NCI-H748 treated with DMSO at 0.1 percent for 48 hours (cell line): ENCODE measurements at regions not wholly inside any gene's neighbourhood (a gene's known extent, or its start where the extent isn't known, plus 50 kb on each side); places are given as distances from the start of the nearest gene placed in this dataset.
"Not testable (repeated sequence)": the region's sequence is repeated elsewhere in the genome, so short reads cannot be mapped to it uniquely, and the experiment has no call there.

ENCODE experiments used
- DNase-seq: peaks from one replicate; lab custom pipeline; 2025; lab: John Stamatoyannopoulos, UW

DNA sequence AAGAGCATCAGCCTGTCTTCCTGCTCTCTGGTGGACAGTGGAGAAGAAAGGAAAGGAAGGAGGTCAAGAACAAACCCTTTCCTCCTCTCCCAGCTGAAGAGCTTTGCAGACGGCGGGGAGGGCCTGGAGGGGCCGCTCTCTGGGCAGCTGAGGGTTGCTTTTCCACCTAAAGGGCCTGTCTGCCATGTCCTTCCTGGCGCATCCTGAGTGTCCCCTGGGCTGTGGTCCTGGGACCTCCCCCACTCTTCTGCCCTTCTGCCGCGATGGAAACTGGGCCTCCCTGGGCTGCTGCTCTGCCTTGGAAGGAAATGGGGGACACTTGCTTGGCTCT lies 107.0 kb downstream of the ETS2 start:
- DNase-seq = no peak

DNA sequence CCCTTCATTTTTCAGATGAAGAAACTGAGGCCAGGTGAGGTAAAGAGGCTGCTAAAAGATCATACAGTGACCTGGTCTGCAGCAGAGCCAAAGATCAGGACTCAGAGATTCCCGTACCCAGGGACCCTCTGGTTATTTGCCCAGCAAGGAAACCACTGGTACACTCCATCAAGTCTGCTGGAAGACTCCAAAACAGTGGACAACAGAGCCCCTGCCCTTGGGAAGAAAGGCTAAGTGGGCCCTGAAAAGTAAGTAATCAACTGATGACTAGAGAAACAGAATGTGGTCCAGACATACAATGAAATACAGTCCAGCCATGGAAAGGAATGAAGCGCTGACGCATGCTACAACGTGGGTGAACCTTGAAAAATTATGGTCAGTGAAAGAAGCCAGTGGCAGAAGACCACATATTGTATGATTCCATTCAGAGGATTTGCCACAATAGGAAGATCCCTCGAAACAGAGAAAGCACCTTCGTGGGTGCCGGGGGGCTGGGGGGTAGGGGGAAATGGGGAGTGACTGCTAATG lies 106.4 kb downstream of the ETS2 start:
- DNase-seq = no peak

DNA sequence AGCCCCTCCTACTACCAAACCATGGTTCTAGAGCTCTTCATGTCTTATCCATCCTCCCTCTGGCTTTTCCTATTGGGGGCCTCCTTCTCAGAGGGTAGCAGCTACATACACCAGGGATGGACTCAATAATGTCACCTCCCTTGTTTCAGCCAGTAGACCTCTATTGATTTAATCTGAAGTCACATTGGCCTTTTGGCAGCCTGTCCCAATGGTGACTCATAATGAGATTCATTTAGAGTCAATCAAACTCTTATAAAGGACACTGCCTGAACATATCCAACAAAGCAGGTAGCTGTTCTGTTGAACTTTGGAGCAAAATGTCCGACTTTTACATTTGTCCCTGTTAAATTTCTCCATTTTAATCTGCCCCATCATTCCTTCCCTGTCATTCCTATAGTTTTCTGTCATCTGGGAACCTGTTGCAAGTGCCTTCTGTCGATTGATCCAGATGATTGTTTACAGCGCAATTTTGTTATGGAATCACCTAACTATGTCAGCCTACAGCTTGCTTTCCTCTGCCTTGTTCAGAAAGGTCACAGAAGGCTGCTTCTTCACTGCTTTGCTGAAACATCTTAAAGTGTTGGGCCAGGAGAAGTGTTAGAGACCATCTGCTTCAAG lies 105.9 kb downstream of the ETS2 start:
- DNase-seq = no peak

DNA sequence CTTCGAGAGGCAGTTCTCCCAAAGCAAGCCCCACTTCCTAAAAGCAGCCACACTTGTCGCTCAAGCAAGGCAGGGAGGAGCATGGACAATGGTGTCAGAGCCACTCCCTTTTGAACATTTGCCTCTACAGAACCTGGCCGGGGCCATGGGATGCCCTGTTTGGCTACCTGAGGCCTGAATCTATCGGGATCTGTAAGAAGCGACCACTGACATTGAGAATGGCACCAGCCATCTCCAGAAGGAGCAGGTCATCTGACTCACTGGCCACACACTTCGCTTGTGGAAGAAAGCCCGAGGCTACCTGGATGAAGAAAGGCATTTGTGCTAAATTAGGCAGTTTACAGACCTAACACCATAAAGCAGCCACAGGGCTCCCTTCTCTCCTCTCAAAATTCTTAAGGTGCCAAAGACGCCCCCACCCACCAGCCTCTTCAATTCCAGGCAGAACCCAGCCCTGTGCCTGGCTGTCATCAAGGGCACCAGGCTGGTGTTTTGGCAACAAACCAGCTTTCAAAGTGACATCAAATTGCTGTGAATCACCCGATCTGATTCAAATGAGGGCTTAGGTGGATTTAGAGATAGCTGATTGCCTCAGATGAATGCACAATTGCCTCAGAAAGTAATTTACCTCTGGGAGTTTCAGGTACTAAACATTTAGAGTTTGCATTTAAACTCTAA lies 104.8 kb downstream of the ETS2 start:
- DNase-seq = no peak

DNA sequence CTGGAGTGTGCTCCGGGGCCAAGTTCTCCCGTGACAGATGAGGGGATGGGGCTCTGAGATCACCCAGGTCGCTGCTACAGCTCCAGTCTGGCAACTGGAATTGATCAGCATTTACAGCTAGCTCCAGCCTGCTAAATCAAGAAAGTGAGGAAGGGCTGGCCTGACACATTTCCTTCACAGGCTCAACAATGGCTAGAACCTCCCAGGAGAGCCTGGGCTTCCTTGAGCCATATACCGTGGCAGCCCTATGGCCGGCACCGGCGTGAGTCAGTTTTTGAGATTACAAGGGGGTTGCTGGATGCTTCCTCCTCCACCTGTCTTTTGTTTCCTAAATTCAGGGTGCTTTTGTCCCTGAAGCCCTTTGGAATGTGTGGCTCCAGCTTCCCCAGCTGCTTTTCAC lies 104.2 kb downstream of the ETS2 start:
- no peak for DNase-seq

DNA sequence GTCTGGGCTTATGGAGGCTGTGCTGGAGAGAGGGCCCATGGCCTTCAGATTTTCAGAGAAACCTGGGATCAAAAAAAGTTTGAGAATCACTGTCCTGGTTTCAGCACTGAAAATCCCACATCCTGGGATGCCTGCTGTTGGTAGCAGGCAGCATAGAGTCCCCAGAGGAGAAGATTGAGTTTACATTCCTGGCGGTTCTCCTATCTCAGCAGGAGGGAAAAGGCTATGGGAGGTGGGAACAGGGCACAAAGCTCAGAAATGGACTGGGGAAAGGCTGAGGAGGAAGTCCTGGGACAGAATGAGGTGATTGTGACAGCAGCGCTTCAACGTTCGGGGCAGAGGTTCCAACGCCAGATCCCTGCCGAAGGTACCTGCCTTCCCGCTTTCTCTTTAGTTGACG lies 103.4 kb downstream of the ETS2 start:
- no peak for DNase-seq

DNA sequence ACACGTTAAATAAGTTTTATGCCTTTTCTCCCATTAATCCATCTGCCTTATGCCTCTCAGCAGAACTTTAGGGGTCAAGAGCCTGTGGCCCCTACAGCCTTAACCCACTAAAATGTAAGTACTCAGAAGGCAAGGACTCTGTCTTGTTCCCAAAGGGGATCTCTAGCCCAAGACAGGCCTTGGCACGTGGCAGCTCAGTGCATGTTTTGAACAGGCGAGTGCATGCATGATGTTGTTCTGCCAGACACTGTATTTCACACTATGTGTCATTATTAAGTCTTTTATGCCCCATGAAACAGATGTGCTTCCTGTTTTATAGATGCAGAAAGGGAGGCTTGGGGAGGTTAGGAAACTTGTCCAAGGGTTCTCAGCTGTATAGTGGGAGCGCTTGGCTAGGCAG lies 102.8 kb downstream of the ETS2 start:
- DNase-seq = no peak

DNA sequence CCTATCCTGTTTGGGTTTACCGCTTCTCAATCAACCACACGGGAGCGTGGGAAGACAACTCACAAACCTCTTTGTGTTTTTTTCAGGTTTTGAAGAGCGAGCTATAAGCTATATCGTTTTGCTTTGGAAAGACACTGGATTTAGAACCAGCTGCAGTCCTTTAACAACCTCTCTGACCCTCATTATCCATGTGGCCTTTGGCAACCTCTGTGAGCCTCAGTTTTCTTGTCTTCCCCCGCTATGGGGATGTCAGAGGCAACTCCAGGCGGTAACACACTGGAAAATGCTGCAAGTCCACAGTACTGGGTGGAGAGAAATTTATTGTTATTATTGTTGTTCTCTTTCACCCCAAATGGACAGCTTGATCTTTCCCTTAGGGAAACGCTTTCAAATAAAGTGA lies 100.0 kb downstream of the ETS2 start:
- DNase-seq = no peak

DNA sequence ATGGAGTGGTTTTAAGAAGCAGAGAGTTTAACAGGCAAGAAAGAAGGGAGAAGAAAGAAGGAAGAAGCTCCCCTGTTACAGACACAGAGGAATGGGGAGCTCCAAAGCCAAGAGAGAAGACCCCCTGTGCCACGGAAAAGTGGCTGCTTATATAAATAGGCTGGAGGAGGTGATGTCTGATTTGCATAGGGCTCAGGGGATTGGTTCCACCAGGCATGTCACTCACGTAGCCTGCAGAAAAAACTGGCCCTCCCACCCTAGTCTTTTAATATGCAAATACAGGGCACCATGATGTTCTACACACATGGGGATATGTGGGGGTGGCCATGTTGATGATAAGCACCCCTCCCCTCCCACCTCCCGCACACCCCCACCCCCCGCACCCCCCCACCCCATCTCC lies 99.6 kb downstream of the ETS2 start:
- DNase-seq = no peak

DNA sequence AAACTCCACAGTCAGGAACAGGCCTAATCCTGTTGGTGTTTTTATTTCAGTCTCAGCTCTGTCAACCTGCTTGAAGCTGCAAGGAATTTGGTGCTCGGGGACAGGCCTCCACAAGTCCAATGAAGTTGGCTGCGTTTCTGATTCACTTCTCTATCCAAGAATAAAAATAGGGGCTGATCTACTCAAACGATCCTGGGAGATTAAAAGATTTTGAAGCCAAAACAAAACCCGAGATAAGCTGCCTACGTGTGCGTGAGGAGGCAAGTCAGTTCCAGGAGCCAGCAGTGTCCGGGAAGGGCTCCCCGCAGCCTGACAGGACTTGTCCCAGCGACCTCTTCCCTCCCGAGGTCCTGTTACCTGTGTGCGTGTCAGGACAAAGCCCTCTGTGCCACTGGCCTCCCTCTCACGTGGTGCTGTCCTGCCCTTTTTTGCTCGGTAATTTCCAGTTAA lies 98.0 kb downstream of the ETS2 start:
- no peak for DNase-seq

DNA sequence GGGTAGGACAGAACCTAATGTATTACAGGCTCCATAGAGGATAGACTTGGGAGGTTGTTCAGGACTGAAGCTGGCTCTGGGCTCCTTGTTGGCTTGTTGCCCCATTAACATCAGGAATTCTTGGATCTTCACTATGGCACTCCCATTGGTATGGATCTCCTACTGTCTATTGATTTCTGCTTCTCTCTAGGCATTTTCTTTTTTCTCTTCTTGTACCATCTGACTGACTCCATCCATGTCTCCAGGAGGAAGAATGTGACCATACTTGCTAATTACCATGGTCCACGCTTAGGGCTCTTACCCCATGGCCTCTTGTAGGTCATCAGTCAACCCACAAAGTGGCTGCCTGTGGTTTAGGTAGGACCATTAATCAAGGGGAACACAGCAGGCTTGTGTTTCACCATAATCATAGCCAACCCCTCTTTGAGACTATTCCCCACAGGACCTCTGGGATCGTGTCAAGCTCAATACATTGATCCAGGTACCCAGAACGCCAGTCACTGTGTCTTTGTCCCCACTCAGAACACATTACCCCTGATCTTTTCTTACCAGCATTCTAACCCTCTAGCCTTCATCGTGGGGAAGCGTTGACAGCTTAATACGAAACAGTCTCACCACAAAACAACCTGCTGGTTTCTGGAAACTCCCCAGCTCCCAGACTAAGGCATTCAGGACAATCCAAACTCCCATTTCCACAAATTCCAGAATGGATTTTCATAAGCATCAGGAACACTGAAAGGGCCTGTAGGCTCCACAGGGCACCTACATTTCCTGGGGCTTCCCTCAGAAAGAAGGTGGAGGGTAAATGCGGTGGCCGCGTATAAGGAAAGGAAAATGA lies 97.1 kb downstream of the ETS2 start:
- no peak for DNase-seq

DNA sequence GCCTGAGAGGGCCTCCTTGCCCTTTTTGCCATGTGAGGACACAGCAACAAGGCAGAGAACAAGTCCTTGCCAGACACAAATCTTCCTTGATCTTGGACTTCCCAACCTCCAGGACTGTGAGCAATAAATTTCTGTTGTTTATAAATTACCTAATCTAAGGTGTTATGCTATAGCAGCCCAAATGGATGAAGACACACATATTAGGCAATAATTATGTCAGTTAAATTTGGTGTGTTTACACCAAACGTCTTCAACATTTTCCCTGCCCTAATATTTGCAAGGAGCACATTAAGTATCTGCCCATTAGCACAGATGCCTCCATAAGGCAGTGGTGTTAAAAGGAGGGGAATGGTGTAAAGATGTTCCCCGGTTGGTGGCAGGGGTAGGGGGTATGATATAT lies 94.8 kb downstream of the ETS2 start:
- no peak for DNase-seq

DNA sequence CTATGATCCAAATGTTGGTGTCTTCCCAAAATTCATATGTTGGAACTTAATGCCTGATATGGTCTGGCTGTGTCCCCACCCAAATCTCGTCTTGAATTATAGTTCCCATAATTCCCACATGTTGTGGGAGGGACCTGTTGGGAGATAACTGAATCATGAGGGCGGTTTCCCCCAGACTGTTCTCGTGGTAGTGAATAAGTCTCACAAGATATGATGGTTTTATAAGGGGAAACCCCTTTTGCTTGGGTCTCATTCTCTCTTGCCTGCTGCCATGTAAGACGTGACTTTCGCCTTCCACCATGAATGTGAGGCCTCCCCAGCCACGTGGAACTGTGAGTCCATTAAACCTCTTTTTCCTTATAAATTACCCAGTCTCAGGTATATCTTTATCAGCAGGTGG lies 94.3 kb downstream of the ETS2 start:
- not testable (repeated sequence) for DNase-seq

DNA sequence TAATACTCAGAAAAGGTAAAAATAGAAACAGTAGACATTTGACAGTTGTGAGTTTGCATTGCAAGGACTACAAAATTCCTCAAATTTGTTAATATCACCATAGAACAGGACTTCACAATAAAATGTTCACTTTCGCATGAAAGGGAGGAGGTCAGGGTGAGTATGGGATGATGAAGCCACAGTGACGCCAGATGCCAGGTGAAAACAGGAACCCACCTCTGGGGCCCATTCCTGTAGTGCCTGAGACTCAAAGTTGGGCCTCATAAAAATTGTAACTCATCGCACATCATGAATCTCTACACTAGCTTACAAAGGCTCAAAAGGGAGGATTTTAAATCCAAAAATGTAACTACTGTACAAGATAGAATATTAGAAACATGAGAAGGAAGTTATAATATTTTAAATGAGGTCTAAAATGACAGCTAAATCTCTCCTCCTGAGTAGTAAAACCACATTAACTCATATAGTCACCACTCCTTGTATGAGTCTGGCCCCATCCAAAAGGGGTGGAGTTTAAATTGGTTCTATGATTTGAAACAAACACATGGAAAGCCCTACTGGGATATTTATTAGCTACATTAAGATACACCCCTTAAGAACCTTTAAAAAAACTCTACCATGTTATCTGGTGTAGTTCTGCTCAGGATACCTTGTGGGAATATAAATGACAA lies 93.7 kb downstream of the ETS2 start:
- DNase-seq = no peak

DNA sequence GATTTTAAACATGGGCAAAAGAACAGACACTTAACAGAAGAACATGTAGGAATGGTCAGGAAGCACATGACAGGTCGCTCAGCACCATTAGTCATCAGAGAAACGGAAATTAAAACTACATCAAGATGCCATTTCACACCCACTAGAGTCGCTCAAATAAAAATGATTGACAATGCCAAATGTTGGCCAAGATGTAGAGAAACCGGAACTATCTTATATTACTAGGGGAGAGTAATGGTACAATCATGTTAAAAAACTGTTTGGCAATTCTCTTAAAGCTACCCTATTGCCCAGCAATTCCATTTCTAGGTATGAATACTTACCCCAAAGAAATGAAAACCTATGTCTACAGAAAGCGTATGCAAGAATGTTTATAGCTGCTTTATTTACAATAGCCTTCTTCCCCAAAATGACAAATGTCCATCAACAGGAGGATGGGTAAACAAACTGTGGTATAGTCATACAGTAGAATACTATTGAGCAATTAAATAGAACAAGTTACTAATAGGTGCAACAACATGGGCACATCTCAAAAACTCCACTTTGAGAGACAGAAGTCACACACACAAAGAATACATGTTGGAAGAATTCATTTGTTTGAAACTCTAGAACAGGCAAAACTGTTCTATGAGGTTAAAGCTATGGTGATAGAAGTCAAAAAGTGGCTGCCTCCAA lies 92.8 kb downstream of the ETS2 start:
- DNase-seq = no peak

DNA sequence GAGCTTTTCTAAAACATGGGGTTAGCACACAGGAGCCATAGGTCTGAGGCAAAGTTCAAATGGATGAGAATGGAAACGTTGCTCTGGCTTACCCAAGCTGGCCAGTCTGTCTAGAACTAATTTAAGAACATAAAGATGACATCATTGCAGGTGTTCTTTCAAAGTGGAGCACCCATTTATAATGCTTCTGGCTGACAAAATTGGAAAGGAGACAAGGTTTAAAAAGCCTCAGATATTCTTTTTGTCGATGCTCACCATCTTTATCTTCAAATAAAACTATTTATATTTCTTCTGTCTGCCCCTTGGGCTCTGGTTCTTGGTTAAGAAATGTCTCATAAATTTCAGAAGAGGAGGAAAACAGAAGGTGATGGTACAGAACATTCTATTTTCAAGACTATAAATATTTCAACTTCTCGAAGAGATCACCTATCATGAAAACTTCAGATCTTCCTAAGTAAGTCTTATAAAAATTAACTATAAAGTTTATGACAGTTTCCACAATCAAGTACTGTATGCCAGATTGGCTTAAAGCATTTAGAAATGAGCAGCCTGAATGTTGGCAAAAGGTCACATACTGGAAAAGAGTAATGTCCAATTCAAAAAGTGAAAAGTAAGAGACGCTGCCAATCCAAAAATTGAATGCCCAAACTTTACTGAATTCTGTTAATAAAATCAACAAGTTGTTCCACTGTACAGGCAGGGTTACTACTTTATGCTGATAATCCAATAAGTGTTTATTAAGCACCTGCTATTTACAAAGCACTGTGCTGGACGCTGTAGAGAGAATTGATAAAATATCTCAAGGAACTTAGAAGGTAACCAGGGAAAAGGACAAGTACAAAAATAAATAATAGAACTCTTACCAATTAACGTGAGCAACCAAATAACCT lies 92.0 kb downstream of the ETS2 start:
- DNase-seq = no peak

DNA sequence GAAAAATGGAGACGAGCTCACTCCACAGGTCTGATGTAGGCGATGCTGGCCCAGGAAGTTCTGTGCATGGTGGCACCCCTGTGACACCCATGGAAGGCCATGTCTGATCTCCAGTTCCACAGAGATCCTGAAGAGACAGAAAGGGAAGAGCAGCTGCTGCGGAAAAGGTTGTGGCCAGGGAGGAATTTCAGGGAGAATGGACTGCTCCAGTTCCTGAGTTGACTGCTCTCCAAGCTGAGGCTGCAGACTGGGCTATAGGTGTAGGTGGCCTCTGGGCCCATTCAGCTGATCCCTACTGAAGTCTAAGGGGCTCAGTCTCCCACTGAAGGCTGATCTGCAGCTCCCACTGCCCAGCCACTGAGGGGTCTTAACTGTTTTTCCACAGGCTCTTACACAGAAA lies 89.2 kb downstream of the ETS2 start:
- DNase-seq = no peak

DNA sequence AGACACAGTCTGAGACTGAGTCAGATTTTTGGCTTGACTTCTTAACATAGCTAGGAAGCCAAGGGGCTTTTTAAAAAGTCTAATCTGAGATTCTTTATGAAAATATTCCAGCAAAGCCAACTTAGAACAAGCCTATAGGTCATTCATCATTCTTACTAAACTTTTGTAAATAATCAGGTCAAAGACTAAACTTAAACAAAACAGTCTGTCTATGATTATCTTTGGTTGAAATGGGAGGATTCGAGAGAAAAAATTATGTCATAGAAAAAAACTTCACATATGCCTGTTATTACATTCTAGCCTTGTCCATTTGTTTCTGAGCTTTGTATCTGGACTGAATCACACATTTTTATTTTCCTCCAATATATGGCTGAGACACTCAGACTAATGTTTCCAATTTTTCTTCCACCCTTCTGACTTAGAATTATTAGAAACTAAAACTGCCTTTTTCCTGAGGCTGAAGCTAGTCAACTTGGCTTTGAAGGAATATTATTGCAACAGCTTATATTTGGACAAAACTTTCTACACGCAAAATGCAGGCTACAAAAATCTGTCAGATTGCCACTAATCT lies 83.3 kb downstream of the ETS2 start:
- no peak for DNase-seq

DNA sequence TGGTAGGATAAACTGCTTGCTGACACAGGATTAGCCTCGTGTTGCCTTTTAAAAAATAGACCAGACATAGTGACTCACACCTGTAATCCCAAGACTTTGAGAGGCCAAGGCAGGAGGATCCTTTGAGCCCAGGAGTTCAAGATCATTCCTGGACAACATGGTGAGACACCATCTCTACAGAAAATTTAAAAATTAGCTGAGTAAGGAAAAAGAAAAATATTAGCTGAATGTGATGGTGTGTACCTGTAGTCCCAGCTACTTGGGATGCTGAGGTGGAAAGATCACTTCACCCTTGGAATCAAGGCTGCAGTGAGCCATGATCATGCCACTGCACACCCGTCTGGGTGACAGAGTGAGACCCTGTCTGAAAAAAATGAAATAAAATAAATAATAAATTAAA lies 82.0 kb downstream of the ETS2 start:
- no peak for DNase-seq

DNA sequence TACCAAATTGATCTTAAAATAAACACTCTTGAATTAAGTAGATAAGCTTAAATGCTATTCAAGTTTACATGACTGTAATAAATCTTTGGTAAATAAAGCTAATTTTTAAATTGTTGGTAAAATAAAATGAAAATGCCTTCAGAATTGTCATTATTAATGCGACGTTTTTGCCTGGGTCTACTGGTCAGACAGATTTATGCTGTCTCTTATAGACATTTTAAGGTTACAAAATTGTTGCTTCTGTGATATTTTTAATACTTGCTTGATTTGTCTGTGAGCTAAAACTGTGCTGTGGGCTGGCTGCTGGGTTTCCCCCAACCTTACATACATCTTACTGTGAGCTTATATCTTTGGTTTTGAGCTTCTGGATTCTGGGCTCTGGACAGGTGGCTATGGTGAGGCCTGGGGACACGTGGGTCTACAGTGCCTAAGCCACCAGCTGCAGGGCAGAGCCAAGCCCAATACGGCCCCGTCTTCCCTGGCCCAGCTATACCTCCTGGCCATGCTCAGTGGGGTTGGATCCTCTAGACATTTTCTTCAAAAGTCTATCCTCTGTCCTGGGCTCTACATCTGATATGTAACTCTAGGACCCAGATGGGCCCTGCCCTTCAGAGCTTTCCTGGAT lies 81.4 kb downstream of the ETS2 start:
- no peak for DNase-seq
